Stimulated activated CD4-positive, alpha-beta T cell treated with anti-CD3 and anti-CD28 coated beads, TNF-alpha, amount 100 ng/mL, for 1 hour (primary cell): ENCODE measurements at regions not wholly inside any gene's neighbourhood (a gene's known extent, or its start where the extent isn't known, plus 50 kb on each side); places are given as distances from the start of the nearest gene placed in this dataset.
A peak's percentile ranks its signal among the peaks of the same experiment; 100 is the strongest.
"Not testable (repeated sequence)": the region's sequence is repeated elsewhere in the genome, so short reads cannot be mapped to it uniquely, and the experiment has no call there.

ENCODE experiments used
- DNase-seq, 3 donors: peaks; one replicate each; pipeline ENCODE4 v3.0.0-alpha.2; 2020; ENCODE audit warnings: low read depth in 3 of 3, low spot score in 1 of 3

- no peak for DNase-seq
These were observed 98.9 kb upstream of the HMGA2 start for GRCh38 chr12:65725376-65725775.

- no peak for DNase-seq
These were observed 95.8 kb upstream of the HMGA2 start for GRCh38 chr12:65728455-65728847.

GRCh38 chr12:65728848-65729793, 95.2 kb upstream of the HMGA2 start:
- DNase-seq = no peak

- DNase-seq = no peak
These were observed 92.5 kb upstream of the HMGA2 start for GRCh38 chr12:65731771-65732170.

- DNase-seq = not testable (repeated sequence)
These were observed 90.6 kb upstream of the HMGA2 start for GRCh38 chr12:65733643-65734042.

GRCh38 chr12:65734226-65734625, 90.1 kb upstream of the HMGA2 start:
- no peak for DNase-seq

GRCh38 chr12:65739606-65740005, 84.7 kb upstream of the HMGA2 start:
- no peak for DNase-seq

- DNase-seq = no peak
These were observed 83.8 kb upstream of the HMGA2 start for GRCh38 chr12:65740506-65740872.

GRCh38 chr12:65740873-65741600, 83.2 kb upstream of the HMGA2 start:
- DNase-seq = peak in 2 of 3 donors; percentile 9 to 59

GRCh38 chr12:65741656-65742017, 82.6 kb upstream of the HMGA2 start:
- DNase-seq = no peak

GRCh38 chr12:65742018-65743010, 82.0 kb upstream of the HMGA2 start:
- DNase-seq = no peak

- not testable (repeated sequence) for DNase-seq
These were observed 79.9 kb upstream of the HMGA2 start for GRCh38 chr12:65744236-65744840.

- no peak for DNase-seq
These were observed 76.9 kb upstream of the HMGA2 start for GRCh38 chr12:65747338-65747737.

GRCh38 chr12:65748332-65748731, 76.0 kb upstream of the HMGA2 start:
- no peak for DNase-seq

GRCh38 chr12:65754290-65754689, 70.0 kb upstream of the HMGA2 start:
- DNase-seq = no peak

GRCh38 chr12:65754744-65755595, 69.3 kb upstream of the HMGA2 start:
- no peak for DNase-seq

GRCh38 chr12:65755596-65755978, 68.7 kb upstream of the HMGA2 start:
- DNase-seq = no peak

- DNase-seq = no peak
These were observed 68.0 kb upstream of the HMGA2 start for GRCh38 chr12:65756267-65756666.

- no peak for DNase-seq
These were observed 67.2 kb upstream of the HMGA2 start for GRCh38 chr12:65756956-65757511.

- no peak for DNase-seq
These were observed 65.9 kb upstream of the HMGA2 start for GRCh38 chr12:65758401-65758800.
